HUES6 (cell line): ENCODE measurements at regions not wholly inside any gene's neighbourhood (a gene's known extent, or its start where the extent isn't known, plus 50 kb on each side); places are given as distances from the start of the nearest gene placed in this dataset.

Source experiments
- H3K27ac ChIP-seq: 2 replicates; pipeline ENCODE4 v1.7.0; 2013; ENCODE audit warnings: low read depth, mild to moderate bottlenecking, low read length, inconsistent platforms
- H3K27me3 ChIP-seq: 2 replicates; pipeline ENCODE4 v1.6.1; 2013; ENCODE audit warnings: low read length; ENCODE audit not compliant: control insufficient read depth, insufficient read depth
- H3K36me3 ChIP-seq: 2 replicates; pipeline ENCODE4 v1.6.1; 2013; ENCODE audit warnings: low read length; ENCODE audit not compliant: control insufficient read depth, insufficient read depth
- H3K4me1 ChIP-seq: 2 replicates; pipeline ENCODE4 v1.6.1; 2013; ENCODE audit warnings: low read length; ENCODE audit not compliant: control insufficient read depth, insufficient read depth
- H3K4me3 ChIP-seq: 2 replicates; pipeline ENCODE4 v1.5.1; 2013; ENCODE audit warnings: low read depth, low read length
- H3K9ac ChIP-seq: one replicate; pipeline ENCODE4 v1.6.1; 2013; ENCODE audit warnings: mild to moderate bottlenecking, low read length
- H3K9me3 ChIP-seq: 2 replicates; pipeline ENCODE4 v1.6.1; 2013; ENCODE audit warnings: low read depth, low read length; ENCODE audit not compliant: control insufficient read depth, insufficient read depth

DNA sequence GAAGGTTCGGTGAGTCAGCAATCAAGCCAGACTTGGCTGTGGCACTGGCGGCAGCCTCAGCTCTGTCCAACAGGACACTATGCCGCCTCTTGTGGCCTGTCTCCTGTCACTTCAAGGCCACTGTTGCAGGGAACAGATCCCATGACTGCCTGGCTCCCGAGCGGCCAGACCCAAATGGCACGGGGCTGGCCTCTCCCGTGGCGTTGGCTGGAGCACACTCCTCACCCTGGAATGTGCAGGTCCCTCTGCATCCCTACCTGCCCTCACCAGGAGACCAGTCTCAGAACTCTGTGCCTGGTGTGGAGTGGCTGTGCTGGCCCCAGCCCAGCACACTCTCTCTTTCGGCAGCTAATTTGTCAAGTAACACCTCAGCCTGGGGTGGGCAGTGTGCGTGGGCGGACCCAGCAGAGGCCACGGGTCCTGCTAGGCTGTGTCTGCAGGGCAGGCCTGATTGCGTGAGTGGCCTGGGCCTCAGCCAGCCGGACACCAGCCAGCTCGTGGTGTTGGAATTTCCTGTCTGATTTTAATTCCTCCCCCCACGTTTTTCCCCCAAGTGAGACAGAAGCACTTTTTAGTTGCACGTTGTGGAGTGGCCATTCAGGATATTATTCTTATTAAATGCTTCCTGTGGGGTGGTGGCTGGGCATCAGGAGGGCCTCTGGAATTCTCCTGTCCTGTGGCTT lies 179.3 kb downstream of the GLI2 start:
- Histone ChIP-seq H3K9me3 (no peaks in the 10 kb centered on the region), H3K27me3 (no peaks in the 10 kb centered on the region), H3K9ac (no peak overlapping the region), H3K27ac (peak overlapping the region; percentile 48), H3K4me3 (no peak overlapping the region), H3K36me3 (no peaks in the 10 kb centered on the region), H3K4me1 (peaks cover 35% of the 10 kb centered on the region)

DNA sequence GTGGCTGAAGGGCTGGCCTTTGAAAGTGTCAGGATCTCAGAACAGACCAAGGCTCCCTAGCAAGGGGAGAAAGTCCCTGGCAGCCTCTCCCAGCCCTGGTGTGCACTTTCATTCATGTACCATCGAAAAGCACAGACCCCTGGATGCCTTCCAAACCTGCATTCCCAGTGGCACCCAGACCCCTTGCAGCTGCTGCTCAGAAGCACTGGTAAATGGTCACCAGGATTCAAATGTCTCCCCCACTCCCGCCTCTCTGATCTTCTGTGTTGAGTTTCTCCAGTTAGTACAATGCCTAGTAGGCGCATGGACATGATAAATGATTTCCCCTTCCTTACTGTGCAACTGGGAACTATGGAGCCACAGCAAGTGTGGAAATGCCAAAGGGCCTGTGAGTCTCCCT lies 180.0 kb downstream of the GLI2 start:
- no peak overlapping the region for H3K9ac ChIP-seq
- H3K4me1 ChIP-seq: peaks cover 35% of the 10 kb centered on the region
- H3K27ac ChIP-seq: 0 out of 2 replicates have a peak overlapping the region, but pooled peaks have one; percentile 48
- no peaks in the 10 kb centered on the region for H3K36me3 ChIP-seq
- H3K9me3 ChIP-seq: no peaks in the 10 kb centered on the region
- H3K27me3 ChIP-seq: no peaks in the 10 kb centered on the region
- H3K4me3 ChIP-seq: no peak overlapping the region

DNA sequence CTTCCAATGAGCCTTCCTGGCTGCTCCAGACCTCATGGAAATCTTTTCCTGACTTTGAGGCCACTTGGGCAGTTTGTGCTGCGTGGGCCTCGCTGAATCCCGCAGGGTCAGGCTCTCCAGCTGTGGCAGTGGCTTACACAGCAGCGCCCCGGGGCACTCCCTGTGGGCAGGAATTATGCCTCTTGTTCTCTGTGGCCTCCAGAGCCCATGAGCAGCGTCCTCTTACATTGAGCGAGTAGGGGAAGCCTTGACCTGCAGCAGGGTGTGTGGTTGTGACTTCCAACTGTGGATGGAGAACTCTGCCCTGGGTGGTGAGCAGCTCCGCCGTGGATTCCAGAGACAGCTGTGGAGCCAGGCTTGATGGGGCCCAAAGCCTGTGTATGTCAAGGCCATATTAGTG lies 180.8 kb downstream of the GLI2 start:
- no peak overlapping the region for H3K9ac ChIP-seq
- no peak overlapping the region for H3K4me3 ChIP-seq
- H3K27ac ChIP-seq: no peak overlapping the region
- H3K4me1 ChIP-seq: peaks cover 29% of the 10 kb centered on the region
- no peaks in the 10 kb centered on the region for H3K9me3 ChIP-seq
- H3K27me3 ChIP-seq: no peaks in the 10 kb centered on the region
- no peaks in the 10 kb centered on the region for H3K36me3 ChIP-seq

DNA sequence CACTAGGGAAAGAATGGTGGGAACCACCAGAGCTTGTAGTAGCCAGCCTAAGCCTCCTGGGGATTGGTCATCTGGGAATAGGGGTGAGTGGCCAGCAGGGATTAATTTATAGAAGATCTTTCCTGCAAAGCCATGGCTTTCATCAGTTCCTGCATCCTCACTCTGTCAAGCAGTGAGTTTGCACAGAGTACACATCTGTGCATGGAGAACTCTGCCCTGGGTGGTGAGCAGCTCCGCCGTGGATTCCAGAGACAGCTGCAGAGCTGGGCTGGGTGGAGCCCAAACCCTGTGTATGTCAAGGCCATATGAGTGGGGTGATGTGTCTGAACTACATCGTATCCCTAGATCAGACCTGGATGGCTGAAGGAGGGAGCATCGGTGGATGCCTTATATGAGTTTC lies 182.2 kb downstream of the GLI2 start:
- peaks cover 1% of the 10 kb centered on the region for H3K36me3 ChIP-seq
- H3K27ac ChIP-seq: no peak overlapping the region
- H3K9ac ChIP-seq: no peak overlapping the region
- no peak overlapping the region for H3K4me3 ChIP-seq
- H3K27me3 ChIP-seq: no peaks in the 10 kb centered on the region
- no peaks in the 10 kb centered on the region for H3K9me3 ChIP-seq
- H3K4me1 ChIP-seq: peaks cover 19% of the 10 kb centered on the region

DNA sequence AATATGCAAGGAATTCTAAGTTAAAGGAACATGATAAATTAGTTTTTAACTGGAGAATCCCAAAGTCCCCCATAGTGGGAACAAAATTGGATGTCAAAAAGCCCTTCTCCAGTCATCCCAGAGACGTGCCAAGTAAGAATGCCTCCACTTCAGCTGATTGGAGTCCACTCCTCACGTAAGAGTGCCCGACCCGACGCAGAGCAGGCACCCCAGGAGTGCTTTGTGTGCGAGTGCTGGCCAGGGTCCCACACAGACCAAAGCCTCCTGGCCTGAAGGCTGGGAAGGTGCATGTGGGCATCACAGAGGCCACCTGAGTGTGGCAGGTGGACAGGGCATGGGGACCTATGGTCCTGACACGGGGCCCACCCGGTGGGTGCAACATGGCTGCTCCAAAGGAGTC lies 183.5 kb downstream of the GLI2 start:
- Histone ChIP-seq H3K27ac (no peak overlapping the region), H3K4me3 (no peak overlapping the region), H3K9me3 (no peaks in the 10 kb centered on the region), H3K36me3 (peaks cover 8% of the 10 kb centered on the region), H3K4me1 (peaks cover 15% of the 10 kb centered on the region), H3K9ac (no peak overlapping the region), H3K27me3 (no peaks in the 10 kb centered on the region)

DNA sequence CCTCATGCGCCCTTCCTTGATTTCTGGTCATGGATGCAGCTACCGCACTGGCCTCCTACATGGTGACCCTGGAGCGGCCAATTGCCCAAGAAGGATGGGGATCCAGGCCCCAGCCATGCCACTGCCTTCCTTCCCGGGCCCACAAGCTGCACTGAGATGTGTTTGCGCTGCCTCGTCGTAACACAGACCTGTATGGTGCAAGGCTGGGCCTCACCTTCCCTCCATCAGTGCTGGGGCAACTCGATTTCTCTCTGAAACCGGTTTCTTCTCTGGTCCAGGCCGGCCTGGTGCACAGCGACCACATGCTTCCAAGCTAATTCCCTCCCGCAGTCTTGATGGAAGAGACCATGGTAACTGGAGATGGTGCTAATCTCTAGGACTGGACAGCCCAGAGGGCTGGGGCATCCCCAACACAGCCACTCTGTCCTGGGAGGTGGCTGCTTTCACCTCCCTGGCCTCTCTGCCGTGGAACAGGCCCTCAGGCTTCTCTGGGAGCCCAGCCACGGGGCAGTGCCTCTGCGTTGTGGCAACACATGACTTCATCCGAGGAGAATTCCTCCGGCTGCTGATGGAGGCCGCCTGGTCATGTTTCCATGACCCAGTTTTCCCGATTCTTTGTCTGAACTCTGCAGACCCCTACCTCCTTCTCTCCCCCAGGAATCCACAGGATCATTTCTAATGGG lies 184.2 kb downstream of the GLI2 start:
- Histone ChIP-seq H3K4me1 (peaks cover 8% of the 10 kb centered on the region), H3K27me3 (no peaks in the 10 kb centered on the region), H3K36me3 (peaks cover 8% of the 10 kb centered on the region), H3K4me3 (no peak overlapping the region), H3K9ac (no peak overlapping the region), H3K27ac (no peak overlapping the region), H3K9me3 (no peaks in the 10 kb centered on the region)

DNA sequence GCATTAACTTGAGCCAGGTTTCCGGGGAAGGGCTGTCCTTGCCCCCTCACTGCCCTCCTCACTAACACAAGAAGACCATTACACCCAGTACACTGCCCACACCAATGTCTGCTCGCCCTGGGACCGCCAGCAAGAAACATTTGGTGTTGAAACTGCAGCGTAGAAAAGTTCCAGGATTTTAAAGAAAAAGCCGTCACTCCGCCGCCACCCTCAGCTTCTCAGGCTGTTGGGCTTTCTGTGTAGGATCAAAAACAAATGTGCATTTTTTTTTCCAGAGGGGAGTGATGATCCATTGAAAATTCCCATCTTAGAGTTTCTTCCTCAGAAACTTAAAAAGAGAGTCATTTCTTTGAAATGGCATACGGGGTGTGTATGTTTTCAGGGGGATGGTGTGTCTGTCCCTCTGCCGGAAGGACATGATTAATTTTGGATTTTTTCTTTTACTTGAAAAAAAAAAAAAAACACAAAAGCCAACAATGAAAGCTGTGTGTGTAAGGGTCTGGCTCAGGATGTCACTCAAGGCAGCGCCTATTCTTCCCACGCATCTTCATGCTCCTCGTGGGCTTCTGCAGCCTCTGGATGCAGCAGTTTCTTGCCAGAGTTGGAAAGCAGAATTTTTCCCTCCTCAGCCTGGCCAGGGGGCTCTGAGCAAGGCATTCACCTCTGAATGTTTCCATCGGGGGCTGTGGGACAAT lies 184.9 kb downstream of the GLI2 start:
- peaks cover 2% of the 10 kb centered on the region; the same call in 1 of the 2 replicates for H3K4me1 ChIP-seq
- no peak overlapping the region for H3K4me3 ChIP-seq
- H3K27me3 ChIP-seq: no peaks in the 10 kb centered on the region
- no peak overlapping the region for H3K9ac ChIP-seq
- no peak overlapping the region for H3K27ac ChIP-seq
- peaks cover 8% of the 10 kb centered on the region for H3K36me3 ChIP-seq
- no peaks in the 10 kb centered on the region for H3K9me3 ChIP-seq

DNA sequence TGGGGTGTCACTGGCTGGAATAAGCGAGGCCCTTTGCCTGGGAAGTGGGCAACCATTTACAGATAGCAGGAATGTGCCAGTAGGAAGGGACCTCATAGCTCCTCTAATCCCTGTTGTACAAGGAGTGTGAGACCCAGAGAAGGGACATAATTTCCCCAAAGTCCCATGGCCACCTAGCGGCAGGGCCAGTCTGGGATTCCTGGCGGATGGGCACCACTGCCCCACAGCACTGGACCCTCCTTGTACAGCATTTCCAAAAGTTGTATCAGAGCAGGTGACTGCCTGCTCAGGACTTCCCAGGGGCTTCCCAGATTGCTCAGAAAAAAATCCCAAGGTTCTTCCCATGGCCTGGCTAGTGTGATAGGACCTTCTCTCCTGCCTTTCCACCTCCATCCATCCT lies 185.8 kb downstream of the GLI2 start:
- H3K27me3 ChIP-seq: no peaks in the 10 kb centered on the region
- no peak overlapping the region for H3K27ac ChIP-seq
- H3K4me3 ChIP-seq: no peak overlapping the region
- H3K9me3 ChIP-seq: no peaks in the 10 kb centered on the region
- H3K9ac ChIP-seq: no peak overlapping the region
- H3K4me1 ChIP-seq: no peaks in the 10 kb centered on the region
- H3K36me3 ChIP-seq: peaks cover 8% of the 10 kb centered on the region

DNA sequence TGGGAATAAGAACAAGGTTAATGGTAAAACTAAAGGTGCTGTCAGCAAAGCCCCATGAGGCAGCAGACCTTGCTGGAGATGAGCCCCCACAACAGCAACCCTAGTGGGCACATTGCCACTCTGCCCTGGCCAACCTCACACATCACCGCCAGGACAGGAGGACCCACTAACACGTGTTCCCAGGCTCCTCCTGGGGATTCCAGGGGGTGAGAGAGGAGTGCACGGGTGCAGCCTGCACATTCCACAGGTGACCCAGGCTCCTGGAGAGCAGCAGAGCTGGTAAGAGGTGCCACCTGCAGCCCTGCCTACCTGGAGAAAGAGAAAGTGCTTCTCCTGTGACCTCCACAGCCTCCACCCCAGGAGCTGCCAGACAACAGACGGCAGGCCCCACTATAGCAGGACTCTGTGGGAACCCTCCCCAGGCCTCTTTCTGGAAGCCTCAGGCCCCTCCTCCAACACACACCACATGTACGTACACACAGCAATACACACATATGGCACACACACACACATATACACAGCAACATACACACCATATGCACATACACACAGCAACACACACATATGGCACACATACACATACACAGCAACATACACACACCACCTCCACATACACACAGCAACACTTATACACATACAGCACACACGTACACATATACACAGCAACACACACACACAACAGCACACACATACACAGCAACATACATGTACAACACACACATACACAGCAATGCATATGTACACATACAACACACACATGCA lies 187.1 kb downstream of the GLI2 start:
- H3K9me3 ChIP-seq: no peaks in the 10 kb centered on the region
- H3K4me1 ChIP-seq: no peaks in the 10 kb centered on the region
- no peak overlapping the region for H3K4me3 ChIP-seq
- peaks cover 13% of the 10 kb centered on the region for H3K36me3 ChIP-seq
- no peaks in the 10 kb centered on the region for H3K27me3 ChIP-seq
- no peak overlapping the region for H3K9ac ChIP-seq
- no peak overlapping the region for H3K27ac ChIP-seq

DNA sequence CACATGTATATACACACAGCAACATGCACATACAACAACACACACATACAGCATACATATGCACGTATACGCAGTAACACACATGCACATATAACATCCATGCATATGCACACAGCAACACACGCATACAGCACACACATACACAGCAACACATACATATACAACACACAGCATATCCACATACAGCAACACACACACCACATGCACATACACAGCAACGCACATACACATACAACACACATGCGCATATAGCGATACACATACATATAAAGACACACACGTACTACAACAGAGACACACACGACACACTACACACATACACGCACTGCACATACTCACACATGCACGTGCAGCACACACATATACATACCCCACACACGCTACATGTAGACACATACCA lies 187.8 kb downstream of the GLI2 start:
- Histone ChIP-seq H3K4me1 (no peaks in the 10 kb centered on the region), H3K4me3 (no peak overlapping the region), H3K9me3 (no peaks in the 10 kb centered on the region), H3K36me3 (peaks cover 19% of the 10 kb centered on the region), H3K27ac (no peak overlapping the region), H3K9ac (no peak overlapping the region), H3K27me3 (no peaks in the 10 kb centered on the region)
